Naive thymus-derived CD4-positive, alpha-beta T cell (primary cell): ENCODE measurements at regions not wholly inside any gene's neighbourhood (a gene's known extent, or its start where the extent isn't known, plus 50 kb on each side); places are given as distances from the start of the nearest gene placed in this dataset.

ENCODE experiments used
- ATAC-seq: fragments of 150-1000 bp; cut with Tn5 transposase; 2 replicates; pipeline ENCODE4 v1.10.0; 2021; ENCODE audit warnings: mild to moderate bottlenecking, moderate library complexity
- CTCF ChIA-PET: fragments of 350-600 bp; sonication (Branson Sonifier 250); formaldehyde crosslinking; loops from one replicate; lab custom pipeline; 2021; ENCODE audit warnings: antibody characterized with exemption; lab: Charles Lee
- POLR2A ChIA-PET: fragments of 350-600 bp; sonication (Branson Sonifier 250); formaldehyde crosslinking; loops from one replicate; lab custom pipeline; 2021; ENCODE audit warnings: antibody characterized with exemption, inconsistent platforms; lab: Charles Lee
- DNase-seq, 9 donors: peaks; one replicate each; pipeline versions ENCODE4 v3.0.0 to v3.0.0-alpha.2; 2020 to 2022; ENCODE audit warnings: mixed read lengths in 1 of 9
- H3K27ac ChIP-seq: one replicate; pipeline ENCODE4 v1.7.0; 2013; ENCODE audit warnings: mild to moderate bottlenecking, low read depth, low read length, moderate library complexity
- H3K27me3 ChIP-seq, 2 donors: one replicate each; pipeline ENCODE4 v1.7.0; 2013; ENCODE audit warnings: low read length in 2 of 2, mild to moderate bottlenecking in 2 of 2, moderate library complexity in 2 of 2; ENCODE audit not compliant: control insufficient read depth in 2 of 2, insufficient read depth in 2 of 2
- H3K36me3 ChIP-seq, 3 experiments: 1 replicate in 2 of 3; 2 replicates in 1 of 3; pipeline ENCODE4 v1.7.0; 2013; ENCODE audit warnings: low read length in 3 of 3, mild to moderate bottlenecking in 3 of 3, moderate library complexity in 1 of 3; ENCODE audit not compliant: insufficient read depth in 3 of 3, control insufficient read depth in 2 of 3
- H3K4me1 ChIP-seq, 2 donors: one replicate each; pipeline ENCODE4 v1.7.0; 2013; ENCODE audit warnings: low read length in 2 of 2, mild to moderate bottlenecking in 2 of 2, moderate library complexity in 1 of 2; ENCODE audit not compliant: control insufficient read depth in 2 of 2, insufficient read depth in 2 of 2
- H3K4me3 ChIP-seq: 2 replicates; pipeline ENCODE4 v1.7.0; 2013; ENCODE audit warnings: mild to moderate bottlenecking, low read length
- H3K9me3 ChIP-seq, 3 experiments: 1 replicate in 2 of 3; 2 replicates in 1 of 3; pipeline ENCODE4 v1.7.0; 2013; ENCODE audit warnings: low read length in 3 of 3; ENCODE audit not compliant: control insufficient read depth in 2 of 3
- H3K27ac Mint-ChIP-seq, 9 donors: one replicate each; pipeline ENCODE4 v1.8.0; 2020 to 2022; ENCODE audit warnings: mixed read lengths in 9 of 9, mild to moderate bottlenecking in 8 of 9, moderate library complexity in 5 of 9, inconsistent platforms in 2 of 9
- H3K27me3 Mint-ChIP-seq, 5 donors: one replicate each; pipeline ENCODE4 v1.8.0; 2021 to 2022; ENCODE audit warnings: mixed read lengths in 5 of 5, mild to moderate bottlenecking in 1 of 5
- H3K36me3 Mint-ChIP-seq, 5 donors: one replicate each; pipeline ENCODE4 v1.8.0; 2020 to 2022; ENCODE audit warnings: mixed read lengths in 5 of 5, mild to moderate bottlenecking in 3 of 5, inconsistent platforms in 1 of 5
- H3K4me1 Mint-ChIP-seq, 7 donors: one replicate each; pipeline ENCODE4 v1.8.0; 2020 to 2022; ENCODE audit warnings: mixed read lengths in 7 of 7, mild to moderate bottlenecking in 3 of 7, inconsistent platforms in 1 of 7
- H3K4me3 Mint-ChIP-seq, 10 donors: one replicate each; pipeline ENCODE4 v1.8.0; 2020 to 2022; ENCODE audit warnings: mild to moderate bottlenecking in 10 of 10, mixed read lengths in 10 of 10, moderate library complexity in 6 of 10, inconsistent platforms in 2 of 10
- H3K9me3 Mint-ChIP-seq, 11 donors: one replicate each; pipeline ENCODE4 v1.8.0; 2020 to 2022; ENCODE audit warnings: mixed read lengths in 11 of 11, mild to moderate bottlenecking in 4 of 11, inconsistent platforms in 1 of 11, moderate library complexity in 1 of 11
- intact Hi-C, 2 donors: fragments of 100-400 bp; cut with micrococcal nuclease; formaldehyde crosslinking; loops; one replicate each; pipeline ENCODE4 v1.15.1; 2023

DNA sequence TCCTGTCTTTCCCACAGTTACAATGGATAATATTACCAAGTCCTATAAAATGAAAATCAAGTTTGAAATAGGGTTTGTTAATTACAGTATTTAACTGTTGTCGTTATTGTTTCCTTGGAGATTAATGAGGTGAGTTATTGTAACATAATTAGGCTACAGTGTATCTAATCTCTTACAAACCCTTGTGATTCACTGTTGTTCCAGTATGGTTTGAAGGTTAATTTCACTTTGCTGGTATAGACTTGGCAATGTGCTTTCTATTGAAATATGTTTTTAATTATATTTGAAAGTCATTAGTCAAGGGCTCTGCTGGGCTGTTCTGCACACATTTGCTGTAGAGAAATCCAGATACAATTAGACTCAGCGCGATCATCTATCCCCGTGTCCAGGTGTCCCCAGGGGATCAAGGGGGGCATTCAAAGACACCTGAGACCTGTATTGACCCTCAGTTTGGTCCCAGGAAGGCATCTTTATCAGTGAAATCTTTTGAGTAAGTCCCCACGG is 624.6 kb upstream of the EEF2KMT start:
- intact Hi-C loops: no loop called here
- no peaks in the 10 kb centered on the region for H3K4me1 Mint-ChIP-seq
- no peaks in the 10 kb centered on the region for H3K9me3 ChIP-seq
- H3K27ac ChIP-seq: no peak overlapping the region
- no peak overlapping the region for H3K4me3 ChIP-seq
- H3K36me3 Mint-ChIP-seq: no peaks in the 10 kb centered on the region
- peaks cover 0 to 14% (median 2%) of the 10 kb centered on the region in 11 donors for H3K9me3 Mint-ChIP-seq
- ATAC-seq (no peak), DNase-seq (no peak)
- H3K27ac Mint-ChIP-seq: no peak overlapping the region
- no peaks in the 10 kb centered on the region for H3K4me1 ChIP-seq
- POLR2A ChIA-PET: no interaction called here
- no peaks in the 10 kb centered on the region for H3K36me3 ChIP-seq
- H3K27me3 ChIP-seq: no peaks in the 10 kb centered on the region
- CTCF ChIA-PET: no interaction called here
- H3K4me3 Mint-ChIP-seq: no peak overlapping the region
- H3K27me3 Mint-ChIP-seq: no peaks in the 10 kb centered on the region

DNA sequence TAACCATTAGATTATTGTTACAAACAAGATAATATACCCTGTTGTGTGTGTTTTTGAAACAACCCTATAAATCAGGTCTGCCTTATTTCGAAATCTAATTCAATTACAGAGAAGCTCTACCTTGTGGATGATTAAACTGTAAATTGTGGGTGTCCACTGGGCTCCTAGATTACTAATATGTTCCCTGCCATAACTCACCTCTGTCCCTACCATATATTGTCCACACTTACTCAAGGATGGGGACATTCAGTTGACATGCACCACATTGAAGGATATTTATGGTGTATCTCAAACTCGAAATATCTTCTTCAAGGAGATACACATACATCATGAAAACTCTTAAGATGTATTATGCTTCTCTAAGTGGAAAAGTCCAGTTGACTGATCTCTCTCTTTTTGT is 617.6 kb upstream of the EEF2KMT start:
- H3K36me3 Mint-ChIP-seq: no peaks in the 10 kb centered on the region
- peaks cover 0 to 34% (median 9%) of the 10 kb centered on the region in 11 donors for H3K9me3 Mint-ChIP-seq
- H3K36me3 ChIP-seq: no peaks in the 10 kb centered on the region
- intact Hi-C loops: no loop called here
- H3K4me1 ChIP-seq: no peaks in the 10 kb centered on the region
- no peak overlapping the region for H3K27ac Mint-ChIP-seq
- H3K27ac ChIP-seq: no peak overlapping the region
- no peak for ATAC-seq
- H3K9me3 ChIP-seq: no peaks in the 10 kb centered on the region
- no peaks in the 10 kb centered on the region for H3K27me3 Mint-ChIP-seq
- no peaks in the 10 kb centered on the region for H3K27me3 ChIP-seq
- no peak overlapping the region for H3K4me3 ChIP-seq
- H3K4me3 Mint-ChIP-seq: no peak overlapping the region
- no peak for DNase-seq
- H3K4me1 Mint-ChIP-seq: no peaks in the 10 kb centered on the region
- ChIA-PET CTCF (no interaction called here), POLR2A (no interaction called here)

DNA sequence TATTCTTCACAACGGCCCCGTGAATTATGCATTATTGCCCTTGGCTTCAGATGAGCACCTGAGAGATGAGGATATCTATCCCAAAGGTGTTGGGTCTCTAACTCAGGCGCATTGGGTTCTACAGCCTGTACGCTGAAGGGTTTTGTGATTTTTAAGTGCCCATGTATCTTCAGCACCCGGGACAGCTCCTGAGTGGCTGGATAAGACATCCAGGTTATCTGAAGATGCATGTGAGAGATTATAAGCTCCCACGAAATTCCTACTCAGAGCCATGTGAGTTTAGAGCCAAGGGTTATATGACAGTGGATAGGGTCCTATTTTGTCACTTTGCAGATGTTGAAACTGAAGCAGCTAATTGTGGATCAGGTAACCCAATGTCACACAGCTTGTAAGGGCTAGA is 612.3 kb upstream of the EEF2KMT start:
- no peaks in the 10 kb centered on the region for H3K36me3 ChIP-seq
- H3K27ac ChIP-seq: no peak overlapping the region
- no peaks in the 10 kb centered on the region for H3K4me1 ChIP-seq
- no peaks in the 10 kb centered on the region for H3K36me3 Mint-ChIP-seq
- H3K27ac Mint-ChIP-seq: no peak overlapping the region
- POLR2A ChIA-PET: no interaction called here
- H3K4me3 ChIP-seq: no peak overlapping the region
- no peaks in the 10 kb centered on the region for H3K27me3 ChIP-seq
- CTCF ChIA-PET: no interaction called here
- no peak for DNase-seq
- H3K4me3 Mint-ChIP-seq: no peak overlapping the region
- H3K4me1 Mint-ChIP-seq: no peaks in the 10 kb centered on the region
- intact Hi-C loops: no loop called here
- H3K9me3 Mint-ChIP-seq: peaks cover 0 to 29% (median 16%) of the 10 kb centered on the region in 11 donors
- peaks cover 0 to 4% (median 0%) of the 10 kb centered on the region in 5 donors for H3K27me3 Mint-ChIP-seq
- no peaks in the 10 kb centered on the region for H3K9me3 ChIP-seq
- ATAC-seq: no peak

DNA sequence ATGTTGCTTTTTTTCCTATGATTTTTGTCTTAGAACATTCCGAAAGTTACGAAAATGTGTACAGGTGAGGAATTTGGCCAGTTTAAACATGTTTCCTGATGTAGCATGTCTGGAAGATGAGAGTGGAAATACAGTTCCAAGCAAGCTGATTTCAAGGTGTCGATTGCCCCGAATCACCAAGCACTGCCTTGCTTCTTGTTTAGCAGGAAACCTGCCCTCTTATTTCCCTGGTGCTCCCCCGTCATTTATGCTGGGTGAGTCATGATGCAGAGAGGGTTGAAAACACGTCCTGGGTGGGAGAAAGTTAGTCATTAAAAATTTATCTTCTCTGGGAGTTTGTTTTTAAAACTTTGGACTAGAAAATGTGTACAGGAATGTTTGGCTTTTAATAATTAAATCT is 608.6 kb upstream of the EEF2KMT start:
- Histone ChIP-seq H3K36me3 (no peaks in the 10 kb centered on the region), H3K9me3 (no peaks in the 10 kb centered on the region), H3K4me1 (no peaks in the 10 kb centered on the region), H3K27ac (no peak overlapping the region), H3K4me3 (no peak overlapping the region), H3K27me3 (no peaks in the 10 kb centered on the region)
- ChIA-PET POLR2A (no interaction called here), CTCF (no interaction called here)
- Mint-ChIP-seq H3K36me3 (peaks cover 0 to 6% (median 0%) of the 10 kb centered on the region in 5 donors), H3K27me3 (peaks cover 0 to 4% (median 0%) of the 10 kb centered on the region in 5 donors), H3K9me3 (peaks cover 11 to 37% (median 17%) of the 10 kb centered on the region in 11 donors), H3K27ac (no peak overlapping the region), H3K4me1 (no peaks in the 10 kb centered on the region), H3K4me3 (no peak overlapping the region)
- ATAC-seq (no peak), DNase-seq (no peak)
- intact Hi-C loops: no loop called here

DNA sequence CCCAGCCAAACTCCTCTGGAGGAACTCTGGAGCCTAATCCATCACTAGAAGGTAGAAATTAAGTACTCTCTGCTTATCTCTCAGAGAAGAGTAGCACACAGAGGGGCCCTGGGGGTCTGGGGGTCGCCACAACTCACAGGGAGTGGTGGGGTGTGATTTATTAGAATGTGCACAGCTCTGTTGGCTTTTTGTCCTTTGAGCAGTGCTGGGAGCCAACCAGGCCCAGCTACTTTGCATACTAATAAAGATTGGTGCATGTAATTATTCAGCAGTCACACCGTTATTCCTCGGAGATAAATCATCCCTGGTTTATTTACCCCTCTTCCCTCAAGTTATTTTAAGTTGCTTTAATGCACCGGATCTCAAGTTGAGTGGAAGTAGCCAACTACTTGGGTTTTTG is 606.7 kb upstream of the EEF2KMT start:
- Histone ChIP-seq H3K27me3 (no peaks in the 10 kb centered on the region), H3K36me3 (no peaks in the 10 kb centered on the region), H3K4me1 (no peaks in the 10 kb centered on the region), H3K4me3 (no peak overlapping the region), H3K27ac (no peak overlapping the region), H3K9me3 (no peaks in the 10 kb centered on the region)
- Mint-ChIP-seq H3K36me3 (peaks cover 0 to 6% (median 0%) of the 10 kb centered on the region in 5 donors), H3K4me3 (no peak overlapping the region), H3K27ac (no peak overlapping the region), H3K9me3 (peaks cover 7 to 42% (median 20%) of the 10 kb centered on the region in 11 donors), H3K27me3 (peaks cover 0 to 5% (median 0%) of the 10 kb centered on the region in 5 donors), H3K4me1 (no peaks in the 10 kb centered on the region)
- intact Hi-C loops: no loop called here
- no peak for ATAC-seq
- POLR2A ChIA-PET: no interaction called here
- no peak for DNase-seq
- CTCF ChIA-PET: no interaction called here

DNA sequence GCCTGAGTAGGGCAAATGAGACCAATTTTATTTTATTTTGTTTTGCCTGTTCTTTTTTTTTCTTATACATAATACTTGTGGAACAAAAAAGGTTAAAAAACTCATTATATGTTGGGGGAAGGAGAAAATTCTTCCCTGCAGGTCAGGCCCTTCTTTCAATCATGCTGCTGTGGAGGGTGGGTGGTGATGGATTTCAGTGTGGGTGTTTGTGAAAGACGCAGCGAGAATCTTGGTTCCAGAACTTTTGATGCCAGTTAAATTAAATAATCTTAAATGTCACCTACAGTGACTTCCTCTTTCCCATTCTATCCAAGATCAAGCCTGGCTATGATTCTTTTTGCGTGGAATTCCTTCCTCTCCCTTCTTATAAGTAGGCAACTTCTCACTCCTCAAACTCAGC is 595.8 kb upstream of the EEF2KMT start:
- H3K4me1 Mint-ChIP-seq: no peaks in the 10 kb centered on the region
- H3K36me3 ChIP-seq: no peaks in the 10 kb centered on the region
- ChIA-PET POLR2A (no interaction called here), CTCF (no interaction called here)
- no peak overlapping the region for H3K27ac Mint-ChIP-seq
- peaks cover 0 to 11% (median 3%) of the 10 kb centered on the region in 11 donors for H3K9me3 Mint-ChIP-seq
- no peak overlapping the region for H3K4me3 Mint-ChIP-seq
- no peaks in the 10 kb centered on the region for H3K27me3 ChIP-seq
- intact Hi-C loops: no loop called here
- H3K27me3 Mint-ChIP-seq: peaks cover 0 to 6% (median 0%) of the 10 kb centered on the region in 5 donors
- H3K36me3 Mint-ChIP-seq: no peaks in the 10 kb centered on the region
- no peak for ATAC-seq
- no peaks in the 10 kb centered on the region for H3K4me1 ChIP-seq
- no peak overlapping the region for H3K4me3 ChIP-seq
- H3K27ac ChIP-seq: no peak overlapping the region
- DNase-seq: no peak
- H3K9me3 ChIP-seq: no peaks in the 10 kb centered on the region

DNA sequence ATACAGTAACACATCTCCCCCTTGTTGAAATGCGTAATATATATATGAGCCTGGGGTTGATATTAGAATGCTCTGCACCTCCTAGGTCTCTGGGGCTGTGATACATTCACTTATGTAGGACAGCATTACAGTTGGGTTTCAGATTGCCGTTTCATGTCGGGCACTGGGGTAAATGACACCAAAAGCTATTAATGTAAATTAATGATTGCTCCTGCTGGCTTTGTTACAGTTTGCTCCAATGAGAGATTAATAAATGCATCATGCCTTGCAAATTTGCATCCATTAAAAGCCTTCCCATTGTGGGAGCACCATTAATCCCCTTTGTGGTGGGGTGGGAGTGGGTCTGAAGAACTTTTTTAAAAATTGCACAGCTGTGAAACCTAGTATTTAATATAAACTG is 584.4 kb upstream of the EEF2KMT start:
- CTCF ChIA-PET: no interaction called here
- intact Hi-C loops: no loop called here
- H3K27ac ChIP-seq: no peak overlapping the region
- Mint-ChIP-seq H3K4me1 (no peaks in the 10 kb centered on the region), H3K9me3 (peaks cover 0 to 12% (median 2%) of the 10 kb centered on the region in 11 donors), H3K27me3 (peaks cover 0 to 5% (median 0%) of the 10 kb centered on the region in 5 donors), H3K4me3 (no peak overlapping the region), H3K27ac (no peak overlapping the region), H3K36me3 (no peaks in the 10 kb centered on the region)
- no peaks in the 10 kb centered on the region for H3K27me3 ChIP-seq
- H3K9me3 ChIP-seq: no peaks in the 10 kb centered on the region
- no peaks in the 10 kb centered on the region for H3K4me1 ChIP-seq
- H3K4me3 ChIP-seq: no peak overlapping the region
- H3K36me3 ChIP-seq: no peaks in the 10 kb centered on the region
- POLR2A ChIA-PET: no interaction called here
- ATAC-seq (no peak), DNase-seq (no peak)
